DND-41 (cell line): ENCODE measurements at regions not wholly inside any gene's neighbourhood (a gene's known extent, or its start where the extent isn't known, plus 50 kb on each side); places are given as distances from the start of the nearest gene placed in this dataset.
"Not testable (repeated sequence)": the region's sequence is repeated elsewhere in the genome, so short reads cannot be mapped to it uniquely, and the experiment has no call there.

Experiments
- ATAC-seq: fragments of 200-7000 bp; cut with Tn5 transposase; 3 replicates; pipeline ENCODE4 v1.9.1; 2021; ENCODE audit warnings: low read depth; ENCODE audit not compliant: insufficient read depth
- DNase-seq: peaks from one replicate; pipeline ENCODE4 v3.0.0-alpha.2; 2020
- H2AFZ ChIP-seq: 2 replicates; pipeline ENCODE4 v1.6.0; 2012; ENCODE audit warnings: low read depth, low read length
- H3K27ac ChIP-seq: 2 replicates; pipeline ENCODE4 v1.5.1; 2012; ENCODE audit warnings: low read length, inconsistent platforms
- H3K27me3 ChIP-seq: fragments of 200-600 bp; sonication (generic); 2 replicates; pipeline ENCODE4 v1.6.0; 2012; ENCODE audit warnings: low read length, mild to moderate bottlenecking, inconsistent platforms; ENCODE audit not compliant: insufficient read depth, poor library complexity
- H3K36me3 ChIP-seq: 2 replicates; pipeline ENCODE4 v1.5.1; 2012; ENCODE audit warnings: low read length, inconsistent platforms; ENCODE audit not compliant: insufficient read depth
- H3K4me1 ChIP-seq: 2 replicates; pipeline ENCODE4 v1.5.1; 2012; ENCODE audit warnings: mild to moderate bottlenecking, low read length; ENCODE audit not compliant: insufficient read depth
- H3K4me2 ChIP-seq: 2 replicates; pipeline ENCODE4 v1.6.0; 2012; ENCODE audit warnings: mild to moderate bottlenecking, moderate library complexity, low read length, inconsistent platforms; ENCODE audit not compliant: insufficient read depth
- H3K4me3 ChIP-seq, 2 experiments: fragments of 200-600 bp in 1 of 2; shearing (Covaris generic) in 1 of 2; 2 replicates each; pipeline ENCODE4 v1.5.1; 2012 to 2016; ENCODE audit warnings: inconsistent platforms in 2 of 2, low read length in 2 of 2, mild to moderate bottlenecking in 2 of 2, low read depth in 1 of 2, moderate library complexity in 1 of 2
- H3K79me2 ChIP-seq: 2 replicates; pipeline ENCODE4 v1.6.0; 2012; ENCODE audit warnings: low read length, inconsistent platforms; ENCODE audit not compliant: insufficient read depth
- H3K9ac ChIP-seq: 2 replicates; pipeline ENCODE4 v1.6.0; 2012; ENCODE audit warnings: low read depth, mild to moderate bottlenecking, inconsistent platforms, low read length, moderate library complexity
- H3K9me3 ChIP-seq: 2 replicates; pipeline ENCODE4 v1.5.1; 2012; ENCODE audit warnings: low read length, moderate library complexity, mild to moderate bottlenecking, inconsistent platforms; ENCODE audit not compliant: insufficient read depth, severe bottlenecking
- H4K20me1 ChIP-seq: 2 replicates; pipeline ENCODE4 v1.6.0; 2012; ENCODE audit warnings: low read length; ENCODE audit not compliant: insufficient read depth

DNA sequence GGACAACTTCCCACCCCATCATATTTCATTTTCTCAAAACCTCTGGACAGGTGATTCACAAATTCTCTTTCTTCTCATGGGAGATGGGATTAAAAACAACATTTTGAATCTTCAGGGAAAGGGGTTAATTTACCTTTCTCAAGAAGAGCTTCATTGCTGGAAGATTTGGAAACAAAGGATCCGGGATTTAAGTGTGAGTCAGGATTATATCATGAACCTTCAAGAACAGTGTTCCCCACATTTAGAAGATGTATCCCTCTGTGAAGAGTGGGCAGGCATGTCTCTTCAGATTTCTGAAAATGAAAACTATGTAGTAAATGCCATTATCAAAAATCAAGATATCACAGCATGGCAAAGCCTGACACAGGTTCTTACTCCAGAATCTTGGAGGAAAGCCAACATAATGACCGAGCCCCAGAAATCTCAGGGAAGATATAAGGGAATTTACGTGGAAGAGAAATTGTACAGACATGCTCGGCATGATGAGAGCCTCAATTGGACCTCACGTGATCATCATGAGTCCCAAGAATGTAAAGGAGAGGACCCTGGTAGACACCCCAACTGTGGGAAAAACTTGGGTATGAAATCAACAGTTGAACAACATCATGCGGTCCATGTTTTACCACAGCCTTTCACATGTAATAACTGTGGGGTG lies 99.5 kb upstream of the GPR39 start:
- H3K4me3 ChIP-seq, H3K9ac ChIP-seq, H4K20me1 ChIP-seq, H3K27ac ChIP-seq, H3K9me3 ChIP-seq, H3K4me1 ChIP-seq, ATAC-seq, H3K79me2 ChIP-seq, H3K27me3 ChIP-seq, DNase-seq, H3K36me3 ChIP-seq, H3K4me2 ChIP-seq, H2AFZ ChIP-seq: not testable (repeated sequence)

- H3K36me3 ChIP-seq, H3K9ac ChIP-seq, DNase-seq, H3K9me3 ChIP-seq, H3K27me3 ChIP-seq, H3K79me2 ChIP-seq, ATAC-seq, H2AFZ ChIP-seq, H3K4me2 ChIP-seq, H3K27ac ChIP-seq, H3K4me3 ChIP-seq, H3K4me1 ChIP-seq, H4K20me1 ChIP-seq: not testable (repeated sequence)
Observed at GRCh38 chr2:132318481-132318880, 98.1 kb upstream of the GPR39 start.

DNA sequence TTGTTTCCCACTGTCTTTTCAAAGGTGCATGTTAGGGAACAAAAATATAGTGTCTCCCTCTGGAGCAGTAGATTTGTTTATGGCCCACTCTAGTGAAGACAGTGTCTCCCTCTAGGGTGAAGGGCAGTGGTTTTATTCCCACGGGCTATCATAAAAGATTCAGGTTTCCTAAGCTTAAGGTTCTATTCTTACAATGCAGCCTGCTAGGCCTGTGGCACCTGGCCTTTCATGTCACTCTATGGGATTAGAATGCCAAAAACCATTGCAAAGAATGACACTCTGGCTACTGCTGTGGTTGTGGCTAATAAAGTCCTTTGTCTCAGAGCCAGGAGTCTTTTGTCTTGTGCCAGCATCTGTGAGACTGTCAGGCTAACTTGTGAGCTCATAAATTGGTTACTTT lies 92.6 kb upstream of the GPR39 start:
- not testable (repeated sequence) for H3K9me3 ChIP-seq, H4K20me1 ChIP-seq, H3K27ac ChIP-seq, H3K9ac ChIP-seq, DNase-seq, H3K4me2 ChIP-seq, H3K4me1 ChIP-seq, H3K79me2 ChIP-seq, H3K27me3 ChIP-seq, ATAC-seq, H3K36me3 ChIP-seq, H2AFZ ChIP-seq, H3K4me3 ChIP-seq

DNA sequence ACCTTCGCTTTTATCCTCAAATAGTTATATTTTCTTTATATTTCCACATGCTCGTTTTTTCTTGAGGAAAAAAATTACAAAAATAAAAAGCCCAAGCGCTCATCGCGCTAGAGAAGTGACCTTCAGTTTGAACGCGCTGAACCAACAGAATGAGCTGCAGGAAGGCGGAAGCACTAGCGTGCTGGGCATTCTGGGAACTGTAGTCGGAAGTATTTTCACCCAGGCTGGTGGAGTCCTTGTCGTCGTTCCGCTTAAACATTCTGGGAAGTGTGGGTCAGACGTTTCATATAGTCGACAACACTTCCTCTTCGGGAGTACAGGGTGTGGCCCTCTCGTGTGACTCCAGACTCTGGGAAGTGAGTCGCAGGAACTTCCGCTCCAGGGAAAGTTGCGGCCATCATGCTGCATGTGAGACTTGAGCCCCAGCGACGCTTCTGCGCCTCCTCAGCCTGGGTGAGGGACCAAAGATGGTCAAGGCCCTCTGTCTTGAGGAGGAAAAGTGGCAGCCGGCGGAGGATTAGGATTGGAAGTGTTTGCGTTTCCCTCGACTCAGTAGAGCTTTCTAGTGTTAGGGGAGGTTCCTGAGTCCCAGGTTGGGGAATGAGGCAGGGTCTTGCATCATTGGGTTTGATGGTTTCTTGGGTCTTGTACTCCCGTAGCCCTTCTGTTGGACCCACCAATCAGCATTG lies 84.1 kb upstream of the GPR39 start:
- ATAC-seq, H4K20me1 ChIP-seq, H3K79me2 ChIP-seq, H3K4me1 ChIP-seq, H3K4me2 ChIP-seq, H3K27ac ChIP-seq, H3K27me3 ChIP-seq, H3K4me3 ChIP-seq, H3K9ac ChIP-seq, H2AFZ ChIP-seq, H3K36me3 ChIP-seq, H3K9me3 ChIP-seq, DNase-seq: not testable (repeated sequence)

GRCh38 chr2:132337135-132337534 lies 79.5 kb upstream of the GPR39 start:
- not testable (repeated sequence) for H3K4me2 ChIP-seq, H3K27ac ChIP-seq, DNase-seq, ATAC-seq, H4K20me1 ChIP-seq, H3K79me2 ChIP-seq, H2AFZ ChIP-seq, H3K36me3 ChIP-seq, H3K9ac ChIP-seq, H3K9me3 ChIP-seq, H3K27me3 ChIP-seq, H3K4me3 ChIP-seq, H3K4me1 ChIP-seq

GRCh38 chr2:132337844-132338243 lies 78.8 kb upstream of the GPR39 start:
- not testable (repeated sequence) for H3K27ac ChIP-seq, H2AFZ ChIP-seq, H3K36me3 ChIP-seq, H3K9me3 ChIP-seq, DNase-seq, H4K20me1 ChIP-seq, H3K4me1 ChIP-seq, ATAC-seq, H3K9ac ChIP-seq, H3K4me2 ChIP-seq, H3K4me3 ChIP-seq, H3K79me2 ChIP-seq, H3K27me3 ChIP-seq

DNA sequence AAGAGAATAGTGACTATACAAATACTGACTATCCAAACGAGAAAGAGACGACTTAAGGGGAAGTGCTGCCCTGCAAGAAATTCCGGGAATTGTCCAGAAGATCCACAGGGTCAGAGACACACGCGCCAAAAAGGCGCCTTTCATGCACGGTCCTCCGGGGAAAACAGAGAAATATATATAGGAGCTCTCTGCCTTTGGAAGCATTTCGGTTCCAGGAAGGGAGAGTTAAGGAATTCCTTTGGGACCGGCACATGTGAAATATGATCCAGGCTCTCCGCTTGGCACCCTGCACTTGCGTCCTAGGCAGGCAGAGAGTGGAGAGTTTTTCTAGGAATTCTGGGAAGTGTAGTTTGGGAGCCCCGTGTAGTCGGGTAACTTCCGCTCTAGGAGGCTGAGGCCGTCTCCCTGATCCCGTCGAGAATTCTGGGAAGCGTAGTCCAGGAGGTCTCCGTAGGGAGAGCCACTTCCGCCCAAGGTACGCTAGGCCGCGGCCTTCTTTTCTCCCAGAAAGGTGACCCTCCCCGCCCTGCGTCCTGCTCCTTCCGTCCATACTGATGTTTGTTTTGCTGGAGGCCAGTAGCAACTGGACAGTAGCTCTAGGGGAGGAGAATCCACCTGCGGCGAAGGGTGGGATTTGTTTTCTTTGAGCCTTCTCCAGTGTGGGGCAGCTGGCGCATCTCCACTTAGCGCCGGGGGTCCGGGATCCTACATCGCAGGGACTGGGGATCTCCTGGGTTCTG lies 69.4 kb upstream of the GPR39 start:
- H3K4me1 ChIP-seq, ATAC-seq, H4K20me1 ChIP-seq, H3K36me3 ChIP-seq, H3K79me2 ChIP-seq, H3K4me2 ChIP-seq, H2AFZ ChIP-seq, DNase-seq, H3K27me3 ChIP-seq, H3K9me3 ChIP-seq, H3K27ac ChIP-seq, H3K4me3 ChIP-seq, H3K9ac ChIP-seq: not testable (repeated sequence)

DNA sequence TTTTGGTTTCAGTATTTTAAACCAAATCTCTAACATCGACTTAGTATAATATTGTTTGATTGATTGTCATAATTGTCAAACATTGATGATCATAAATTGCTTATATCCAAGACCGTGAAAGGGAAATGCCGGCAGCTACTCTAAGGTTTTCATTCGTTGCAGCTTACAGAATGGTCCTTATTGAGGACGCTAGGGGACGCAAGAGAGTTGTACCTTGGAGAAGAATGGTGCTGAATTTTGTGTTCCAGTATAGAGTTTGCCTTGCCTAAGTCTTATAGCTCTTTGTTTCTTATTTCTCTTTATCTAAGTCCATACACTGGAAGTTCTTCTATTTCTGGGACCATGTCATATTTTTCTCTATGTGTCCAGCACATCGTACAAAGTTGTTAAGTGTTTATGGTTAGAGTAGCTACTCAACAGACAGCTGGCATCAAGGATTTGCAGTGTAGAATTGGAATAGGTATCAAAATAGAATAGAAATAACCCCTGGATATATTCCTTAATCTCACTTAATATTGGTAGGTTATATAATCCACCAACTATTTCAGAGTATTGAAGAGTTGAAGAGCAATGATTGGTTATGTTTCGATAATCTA lies 67.4 kb upstream of the GPR39 start:
- H3K79me2 ChIP-seq, H3K4me2 ChIP-seq, H3K9ac ChIP-seq, H3K27ac ChIP-seq, DNase-seq, H4K20me1 ChIP-seq, H3K36me3 ChIP-seq, H3K9me3 ChIP-seq, H3K4me1 ChIP-seq, H3K27me3 ChIP-seq, H2AFZ ChIP-seq, ATAC-seq, H3K4me3 ChIP-seq: not testable (repeated sequence)
